NCI-H446 (cell line): ENCODE measurements at regions not wholly inside any gene's neighbourhood (a gene's known extent, or its start where the extent isn't known, plus 50 kb on each side); places are given as distances from the start of the nearest gene placed in this dataset.

Source experiments
- DNase-seq, 2 experiments: peaks; one replicate each; lab custom pipeline; 2025; lab: John Stamatoyannopoulos, UW

- no peak for DNase-seq
Observed at GRCh38 chr6:156306531-156306930, 470.6 kb upstream of the ARID1B start.

- DNase-seq = no peak
Observed at GRCh38 chr6:156283091-156283490, 494.1 kb upstream of the ARID1B start.

- no peak for DNase-seq
Observed at GRCh38 chr6:156282087-156282486, 495.1 kb upstream of the ARID1B start.

- no peak for DNase-seq
Observed at GRCh38 chr6:156281266-156281665, 495.9 kb upstream of the ARID1B start.

GRCh38 chr6:156280065-156280464 lies 497.1 kb upstream of the ARID1B start:
- no peak for DNase-seq

GRCh38 chr6:156279261-156279969 lies 497.8 kb upstream of the ARID1B start:
- no peak for DNase-seq

- DNase-seq = no peak
Observed at GRCh38 chr6:156273065-156273711, 504.0 kb upstream of the ARID1B start.

GRCh38 chr6:156269751-156270369 lies 507.3 kb upstream of the ARID1B start:
- DNase-seq = no peak

- DNase-seq = no peak
Observed at GRCh38 chr6:156268849-156269248, 508.3 kb upstream of the ARID1B start.

GRCh38 chr6:156262014-156262413 lies 515.2 kb upstream of the ARID1B start:
- no peak for DNase-seq

- no peak for DNase-seq
Observed at GRCh38 chr6:156260815-156261214, 516.4 kb upstream of the ARID1B start.

- DNase-seq = no peak
Observed at GRCh38 chr6:156258981-156259380, 518.2 kb upstream of the ARID1B start.

- DNase-seq = no peak
Observed at GRCh38 chr6:156256161-156256560, 521.0 kb upstream of the ARID1B start.

- DNase-seq = no peak
Observed at GRCh38 chr6:156254240-156254639, 522.9 kb upstream of the ARID1B start.

GRCh38 chr6:156250593-156250992 lies 526.6 kb upstream of the ARID1B start:
- DNase-seq = no peak

GRCh38 chr6:156242206-156242605 lies 535.0 kb upstream of the ARID1B start:
- DNase-seq = no peak

- DNase-seq = no peak
Observed at GRCh38 chr6:156231026-156231765, 546.0 kb upstream of the ARID1B start.

GRCh38 chr6:156219973-156220372 lies 557.2 kb upstream of the ARID1B start:
- DNase-seq = no peak

- no peak for DNase-seq
Observed at GRCh38 chr6:156205678-156206077, 571.5 kb upstream of the ARID1B start.

- DNase-seq = no peak
Observed at GRCh38 chr6:156199182-156199581, 578.0 kb upstream of the ARID1B start.

GRCh38 chr6:156197513-156197912 lies 579.7 kb upstream of the ARID1B start:
- DNase-seq = no peak

GRCh38 chr6:156194981-156195380 lies 582.2 kb upstream of the ARID1B start:
- DNase-seq = no peak

GRCh38 chr6:156193381-156193780 lies 583.8 kb upstream of the ARID1B start:
- DNase-seq = no peak
